HG03095 (cell line): ENCODE measurements at regions not wholly inside any gene's neighbourhood (a gene's known extent, or its start where the extent isn't known, plus 50 kb on each side); places are given as distances from the start of the nearest gene placed in this dataset.
"Not testable (repeated sequence)": the region's sequence is repeated elsewhere in the genome, so short reads cannot be mapped to it uniquely, and the experiment has no call there.

ENCODE experiments used
- ATAC-seq: cut with Tn5 transposase; IDR thresholded peaks from one replicate; pipeline ENCODE4 v1.9.1; 2021; ENCODE audit warnings: moderate library complexity; ENCODE audit not compliant: unreplicated experiment

- no peak for ATAC-seq
Measured at GRCh38 chr2:139609109-139609508, 828.9 kb upstream of the NXPH2 start.

- no peak for ATAC-seq
Measured at GRCh38 chr2:139605668-139606067, 825.5 kb upstream of the NXPH2 start.

- ATAC-seq, result no peak
Measured at GRCh38 chr2:139600166-139600565, 820.0 kb upstream of the NXPH2 start.

GRCh38 chr2:139585101-139585500 is 804.9 kb upstream of the NXPH2 start:
- no peak for ATAC-seq

GRCh38 chr2:139574371-139574770 is 794.2 kb upstream of the NXPH2 start:
- no peak for ATAC-seq

DNA sequence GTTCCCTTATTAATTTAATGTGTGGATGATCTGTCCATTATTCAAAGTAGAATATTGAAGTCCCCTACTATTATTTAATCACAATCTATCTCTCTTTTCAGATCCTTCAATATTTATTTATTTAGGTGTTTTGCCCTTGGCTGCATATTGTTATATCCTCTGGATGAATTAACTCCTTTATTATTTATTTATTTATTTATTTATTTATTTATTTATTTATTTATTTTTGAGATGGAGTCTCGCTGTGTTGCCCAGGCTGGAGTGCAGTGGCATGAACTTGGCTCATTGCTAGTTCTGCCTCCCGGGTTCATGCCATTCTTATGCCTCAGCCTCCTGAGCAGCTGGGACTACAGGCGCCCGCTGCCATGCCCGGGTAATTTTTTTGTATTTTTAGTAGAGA is 776.6 kb upstream of the NXPH2 start:
- ATAC-seq, result no peak

DNA sequence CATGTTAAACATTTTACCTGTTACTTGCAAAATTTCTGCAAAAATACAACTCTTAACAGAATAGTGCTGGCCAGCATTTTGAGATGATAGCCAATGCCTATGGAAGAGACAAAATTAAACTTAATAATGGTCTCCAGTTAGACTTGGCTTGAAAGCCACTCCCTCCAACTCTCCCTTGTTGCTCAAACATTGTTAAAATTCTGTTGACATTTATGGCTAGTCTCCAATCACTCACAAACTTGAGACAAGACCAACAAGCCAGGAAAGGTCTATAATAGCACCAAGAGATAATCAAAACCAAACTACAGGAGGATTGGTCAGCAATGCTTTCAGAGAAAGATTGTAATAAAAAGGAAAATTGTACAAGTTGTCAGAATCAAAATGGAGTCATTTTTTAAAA is 770.7 kb upstream of the NXPH2 start:
- no peak for ATAC-seq

DNA sequence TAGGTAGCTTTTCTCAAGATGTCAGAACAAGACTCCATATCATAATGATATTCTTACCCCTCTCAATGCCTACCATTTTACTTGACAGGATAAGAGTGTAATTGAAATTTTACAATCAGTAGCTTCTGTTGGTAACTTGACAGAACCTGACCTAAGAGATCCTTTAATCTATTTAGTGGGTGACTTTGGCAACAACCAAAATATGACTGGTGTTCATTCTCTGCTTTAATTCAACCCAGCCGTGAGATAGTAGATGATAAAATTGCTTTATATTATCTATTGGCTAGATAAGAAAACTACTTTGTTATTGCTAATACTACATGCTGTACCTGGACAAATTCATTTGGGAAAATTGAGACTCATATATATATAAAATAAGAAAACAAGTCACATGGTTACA is 770.2 kb upstream of the NXPH2 start:
- ATAC-seq, result no peak

DNA sequence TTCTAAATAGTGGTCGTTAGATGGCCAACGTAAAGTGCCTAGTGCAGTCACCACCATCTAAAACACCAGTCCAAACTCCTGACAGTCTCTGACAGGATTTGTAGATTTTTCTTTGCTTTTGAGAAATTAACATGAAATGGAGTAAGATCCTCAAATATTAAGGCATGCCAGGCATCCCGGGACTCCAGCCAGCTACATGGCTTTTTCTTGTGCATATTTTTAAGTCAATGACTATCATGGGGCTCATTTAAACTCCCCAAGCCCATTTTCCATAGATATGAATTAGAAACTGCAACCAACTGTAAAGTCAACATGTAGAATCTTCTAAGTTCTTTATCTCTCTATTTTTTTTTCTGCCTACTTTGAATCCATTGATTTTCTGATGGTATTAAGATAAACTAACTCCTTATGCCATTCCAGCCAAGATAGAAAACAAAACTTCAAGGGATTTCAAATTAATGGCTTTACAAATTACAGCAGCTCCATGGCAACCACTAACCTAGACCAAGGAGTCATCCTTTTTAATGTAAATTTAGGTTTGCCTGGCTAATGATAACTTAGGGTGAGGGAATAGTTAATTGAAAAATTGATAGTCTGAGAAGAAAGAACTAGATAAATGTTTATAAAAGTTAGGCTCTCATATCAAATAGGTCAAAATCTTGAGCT is 764.1 kb upstream of the NXPH2 start:
- no peak for ATAC-seq

GRCh38 chr2:139538332-139539020 is 758.3 kb upstream of the NXPH2 start:
- not testable (repeated sequence) for ATAC-seq

- ATAC-seq, result no peak
Measured at GRCh38 chr2:139529080-139529479, 748.9 kb upstream of the NXPH2 start.

- ATAC-seq, result no peak
Measured at GRCh38 chr2:139526781-139527180, 746.6 kb upstream of the NXPH2 start.

DNA sequence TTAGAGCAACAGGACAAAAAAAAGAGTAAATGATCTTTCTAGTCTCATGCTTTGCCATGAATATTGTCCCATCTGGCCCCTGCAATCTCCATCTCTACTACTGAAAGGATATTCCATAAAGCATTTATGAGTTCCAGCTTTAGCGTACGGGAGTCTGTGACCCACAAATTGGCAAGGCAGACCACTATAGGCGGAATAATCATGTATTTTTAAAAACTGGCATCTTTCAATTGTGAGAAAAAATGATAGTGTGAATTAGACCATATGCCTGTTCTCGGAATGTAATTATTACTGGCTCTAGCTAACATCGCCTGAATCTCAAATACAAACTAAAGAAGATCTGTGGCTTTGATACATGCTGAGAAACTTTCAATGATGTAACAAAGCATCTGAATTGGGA is 738.1 kb upstream of the NXPH2 start:
- ATAC-seq, result no peak

GRCh38 chr2:139514951-139515350 is 734.8 kb upstream of the NXPH2 start:
- no peak for ATAC-seq

GRCh38 chr2:139495851-139496250 is 715.7 kb upstream of the NXPH2 start:
- ATAC-seq, result no peak

- ATAC-seq, result no peak
Measured at GRCh38 chr2:139492131-139492680, 712.0 kb upstream of the NXPH2 start.

DNA sequence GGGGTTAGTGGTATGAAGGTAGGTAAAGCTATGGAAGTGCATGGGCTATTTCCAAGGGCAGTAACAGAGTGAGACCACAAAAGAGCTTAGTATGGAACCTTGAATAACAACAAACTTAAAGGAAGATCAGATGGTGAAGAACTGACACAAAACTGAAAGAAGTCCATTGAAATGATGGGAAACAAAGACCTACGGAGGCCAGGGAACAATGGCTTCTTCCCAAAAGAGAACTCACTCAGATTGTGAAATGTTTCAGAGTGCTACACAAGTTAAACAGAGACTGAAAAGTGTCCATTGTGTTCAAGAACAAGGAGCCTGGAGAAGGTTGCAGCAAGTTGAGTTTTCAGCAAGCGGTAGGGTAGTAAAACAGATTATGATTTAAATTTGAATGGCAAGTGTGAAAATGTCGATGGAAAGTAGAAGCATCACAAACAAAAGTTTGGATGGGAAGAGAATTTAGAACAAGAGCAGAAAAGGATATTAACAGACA is 700.0 kb upstream of the NXPH2 start:
- no peak for ATAC-seq

DNA sequence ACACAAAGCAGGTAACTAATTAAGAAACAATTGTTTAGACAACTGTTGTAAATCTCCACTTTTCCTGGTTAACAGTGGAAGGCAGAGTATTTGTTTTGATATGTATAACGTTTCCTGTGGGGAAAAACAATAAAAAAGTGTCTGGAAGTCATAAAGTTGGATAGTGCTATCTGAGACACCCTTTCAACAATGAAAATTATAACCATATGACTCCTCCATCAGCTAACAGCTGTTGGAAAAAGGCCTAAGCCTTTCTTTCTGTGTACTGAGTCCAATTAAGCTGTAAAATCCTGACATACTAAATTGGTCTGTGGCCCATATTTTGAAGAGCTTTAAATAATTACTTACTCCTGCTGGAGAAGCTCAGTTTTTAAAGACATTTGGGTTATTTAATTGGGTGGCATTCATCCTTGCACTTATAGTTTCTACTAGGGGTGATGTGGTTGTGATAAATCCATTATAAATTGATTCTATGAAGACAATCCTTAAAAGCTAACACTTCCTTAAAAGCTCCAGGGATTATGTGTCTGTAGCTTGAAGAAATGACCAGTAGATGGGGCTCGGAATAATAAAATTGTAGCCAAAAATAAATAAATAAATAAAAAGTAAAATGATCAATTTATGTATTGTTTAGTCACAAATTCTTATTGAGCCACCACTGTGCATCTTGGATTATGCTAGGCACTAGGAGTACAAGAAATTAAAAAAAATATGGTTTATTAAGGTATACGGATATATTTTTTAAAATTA is 698.1 kb upstream of the NXPH2 start:
- no peak for ATAC-seq

- no peak for ATAC-seq
Measured at GRCh38 chr2:139477618-139478017, 697.4 kb upstream of the NXPH2 start.

GRCh38 chr2:139469985-139470384 is 689.8 kb upstream of the NXPH2 start:
- no peak for ATAC-seq

DNA sequence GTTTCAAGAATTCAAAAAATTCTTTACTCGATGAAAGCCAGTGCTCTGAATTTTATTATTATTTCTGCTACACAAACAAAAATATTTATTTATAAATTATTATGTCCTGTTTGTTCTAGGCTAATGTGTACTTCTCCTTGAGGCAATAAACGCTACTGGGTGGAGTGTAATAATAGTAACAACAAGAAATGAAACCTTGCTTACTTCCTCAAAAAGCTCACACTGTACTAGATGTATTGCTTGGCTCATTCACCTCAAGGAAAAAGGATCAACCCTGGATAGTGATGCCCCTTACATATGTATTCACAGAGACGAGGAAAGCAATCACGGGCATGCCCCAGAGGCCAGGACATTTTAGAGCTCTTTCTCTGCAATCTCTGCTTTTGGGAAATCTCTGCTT is 685.6 kb upstream of the NXPH2 start:
- ATAC-seq, result no peak

- ATAC-seq, result no peak
Measured at GRCh38 chr2:139457873-139458272, 677.7 kb upstream of the NXPH2 start.
